Endothelial cell of umbilical vein (primary cell): ENCODE measurements at regions not wholly inside any gene's neighbourhood (a gene's known extent, or its start where the extent isn't known, plus 50 kb on each side); places are given as distances from the start of the nearest gene placed in this dataset.

Experiments
- BruUV-seq: library from RNA; stranded (reverse); fragments of 400-500 nt; replicated peaks from 2 replicates; lab custom pipeline; 2021; lab: Mats Ljungman, UMichigan
- CTCF ChIA-PET: fragments of 300-600, 350-600 bp; sonication (Branson Sonifier 250); formaldehyde crosslinking; loops from one replicate; lab custom pipeline; 2021; ENCODE audit warnings: antibody characterized with exemption, inconsistent platforms; lab: Charles Lee
- POLR2A ChIA-PET: fragments of 300-600, 350-600 bp; sonication (Branson Sonifier 250); formaldehyde crosslinking; loops from one replicate; lab custom pipeline; 2021; ENCODE audit warnings: antibody characterized with exemption, inconsistent platforms; lab: Charles Lee
- DNase-seq: peaks from one replicate; pipeline ENCODE4 v3.0.0-alpha.2; 2011; ENCODE audit warnings: low read depth, low spot score
- FAIRE-seq: peaks from 2 replicates; lab custom pipeline; 2011; peaks lifted over from hg19 to GRCh38; lab: Jason Lieb, UNC
- H2AFZ ChIP-seq: 2 replicates; pipeline ENCODE4 v1.6.0; 2012; ENCODE audit warnings: low read depth, low read length, control low read depth, inconsistent platforms
- H3K27ac ChIP-seq: 2 replicates; pipeline ENCODE4 v1.5.1; 2011; ENCODE audit warnings: low read depth, mild to moderate bottlenecking, control low read depth, low read length, moderate library complexity; ENCODE audit not compliant: insufficient read depth
- H3K27me3 ChIP-seq, 2 experiments: 2 replicates each; pipeline versions ENCODE4 v1.6.0 to v1.6.1; 2011; ENCODE audit warnings: low read length in 2 of 2, mixed read lengths in 1 of 2; ENCODE audit not compliant: control insufficient read depth in 2 of 2, insufficient read depth in 2 of 2
- H3K36me3 ChIP-seq, 2 experiments: 2 replicates in 1 of 2; 3 replicates in 1 of 2; pipeline ENCODE4 v1.5.1; 2011; ENCODE audit warnings: low read length in 2 of 2, mild to moderate bottlenecking in 1 of 2, moderate library complexity in 1 of 2; ENCODE audit not compliant: control insufficient read depth in 2 of 2, insufficient read depth in 2 of 2; ENCODE audit errors: extremely low read depth in 1 of 2
- H3K4me1 ChIP-seq: 3 replicates; pipeline ENCODE4 v1.5.1; 2011; ENCODE audit warnings: mild to moderate bottlenecking, low read length; ENCODE audit not compliant: control insufficient read depth, insufficient read depth; ENCODE audit errors: extremely low read depth
- H3K4me2 ChIP-seq: 2 replicates; pipeline ENCODE4 v1.6.1; 2011; ENCODE audit warnings: low read length, control low read depth, mixed read lengths; ENCODE audit not compliant: insufficient read depth
- H3K4me3 ChIP-seq, 3 experiments: fragments of 200-600 bp in 1 of 3; sonication (generic), shearing (Covaris generic) in 1 of 3; replicated peaks in 1 of 3; 2 replicates each; pipeline ENCODE4 v1.5.1; 2011 to 2016; ENCODE audit warnings: control low read depth in 3 of 3, low read length in 3 of 3, mild to moderate bottlenecking in 2 of 3, inconsistent platforms in 1 of 3, low read depth in 1 of 3, moderate library complexity in 1 of 3; ENCODE audit not compliant: insufficient read depth in 1 of 3
- H3K79me2 ChIP-seq: 2 replicates; pipeline ENCODE4 v1.6.0; 2012; ENCODE audit warnings: low read length, inconsistent platforms; ENCODE audit not compliant: control insufficient read depth, insufficient read depth
- H3K9ac ChIP-seq: replicated peaks from 2 replicates; pipeline ENCODE3; 2011; ENCODE audit warnings: low read length, control low read depth; ENCODE audit not compliant: insufficient read depth; ENCODE audit errors: extremely low read depth
- H3K9me1 ChIP-seq: replicated peaks from 3 replicates; pipeline ENCODE4 v1.6.0; 2011; ENCODE audit warnings: mild to moderate bottlenecking, low read length; ENCODE audit not compliant: control insufficient read depth, insufficient read depth; ENCODE audit errors: extremely low read depth
- H3K9me3 ChIP-seq: replicated peaks from 2 replicates; pipeline ENCODE4 v1.5.1; 2012; ENCODE audit warnings: low read length, inconsistent platforms; ENCODE audit not compliant: control insufficient read depth, insufficient read depth
- H4K20me1 ChIP-seq: replicated peaks from 2 replicates; pipeline ENCODE3; 2011; ENCODE audit warnings: mild to moderate bottlenecking, low read length; ENCODE audit not compliant: control insufficient read depth, insufficient read depth; ENCODE audit errors: extremely low read depth
- CTCF ChIP-seq, 2 donors: IDR thresholded peaks; 1 replicate in 1 of 2; 2 replicates in 1 of 2; pipeline ENCODE4 v1.5.1; 2011; ENCODE audit warnings: low read length in 2 of 2, mild to moderate bottlenecking in 2 of 2, moderate library complexity in 2 of 2, control low read depth in 1 of 2, inconsistent platforms in 1 of 2, low read depth in 1 of 2; ENCODE audit not compliant: insufficient read depth in 1 of 2; ENCODE audit errors: extremely low read depth in 1 of 2
- EZH2 ChIP-seq: IDR thresholded peaks from 2 replicates; pipeline ENCODE4 v1.6.1; 2012; ENCODE audit warnings: borderline replicate concordance, low read depth, mild to moderate bottlenecking, moderate library complexity, low read length, inconsistent platforms; ENCODE audit not compliant: severe bottlenecking
- FOS ChIP-seq: IDR thresholded peaks from 2 replicates; pipeline ENCODE4 v1.6.1; 2011; ENCODE audit warnings: mild to moderate bottlenecking, low read length, moderate library complexity, borderline replicate concordance; ENCODE audit not compliant: insufficient read depth
- GATA2 ChIP-seq: IDR thresholded peaks from 2 replicates; pipeline ENCODE4 v1.7.0; 2011; ENCODE audit warnings: low read depth, mild to moderate bottlenecking, moderate library complexity, mixed read lengths, low read length; ENCODE audit not compliant: insufficient read length, insufficient read depth
- JUN ChIP-seq: IDR thresholded peaks from 2 replicates; pipeline ENCODE4 v1.6.1; 2011; ENCODE audit warnings: borderline replicate concordance, low read depth; ENCODE audit not compliant: insufficient read length, insufficient read depth
- MAX ChIP-seq: IDR thresholded peaks from 2 replicates; pipeline ENCODE4 v1.6.1; 2011; ENCODE audit not compliant: insufficient read depth, insufficient read length
- MYC ChIP-seq: IDR thresholded peaks from one replicate; pipeline ENCODE4 v1.6.1; 2011; ENCODE audit warnings: mild to moderate bottlenecking, low read depth, low read length
- POLR2A ChIP-seq: IDR thresholded peaks from 2 replicates; pipeline ENCODE4 v1.6.1; 2012; ENCODE audit warnings: low read depth, mild to moderate bottlenecking, control low read depth, low read length
- POLR2AphosphoS5 ChIP-seq: IDR thresholded peaks from 2 replicates; pipeline ENCODE4 v1.6.1; 2012; ENCODE audit warnings: low read depth, mild to moderate bottlenecking, control low read depth, low read length, moderate library complexity; ENCODE audit not compliant: insufficient read depth
- dilution Hi-C: fragments of 300-500 bp; cut with MboI; formaldehyde crosslinking; loops from one replicate; pipeline ENCODE4 v1.15.0; 2019; ENCODE audit warnings: low sequenced_read_pairs; ENCODE audit not compliant: extremely low pct_ligation_motif_present
- intact Hi-C: fragments of 100-400 bp; cut with micrococcal nuclease; formaldehyde crosslinking; loops from one replicate; pipeline ENCODE4 v1.10.0; 2022

- no peak overlapping the region for H3K4me3 ChIP-seq
- H3K4me1 ChIP-seq: no peaks in the 10 kb centered on the region
- no peaks in the 10 kb centered on the region for H3K27me3 ChIP-seq
- no peak for TF ChIP-seq FOS
- TF ChIP-seq MAX: no peak
- TF ChIP-seq EZH2: no peak
- TF ChIP-seq MYC: no peak
- TF ChIP-seq GATA2: no peak
- TF ChIP-seq CTCF (IDR thresholded peaks at IDR 0.05; ENCODE audit: extremely low read depth in 1 of 2, insufficient read depth in 1 of 2, low read depth in 1 of 2, low read length in 2 of 2): no peak
- no peak for TF ChIP-seq JUN
- TF ChIP-seq POLR2A: no peak
- TF ChIP-seq POLR2AphosphoS5: no peak
- BruUV-seq: no TSS peak
- no peaks in the 10 kb centered on the region for H3K79me2 ChIP-seq
- ChIA-PET CTCF (no interaction called here), POLR2A (no interaction called here)
- FAIRE-seq (no peak), DNase-seq (no peak)
- no peaks in the 10 kb centered on the region for H3K36me3 ChIP-seq
- H4K20me1 ChIP-seq: no peaks in the 10 kb centered on the region
- no peak overlapping the region for H3K4me2 ChIP-seq
- H3K9ac ChIP-seq: no peak overlapping the region
- intact Hi-C loops (no loop called here), dilution Hi-C loops (no loop called here)
- no peaks in the 10 kb centered on the region for H3K9me3 ChIP-seq
- H2AFZ ChIP-seq: no peak overlapping the region
- no peaks in the 10 kb centered on the region for H3K9me1 ChIP-seq
- no peak overlapping the region for H3K27ac ChIP-seq
Observed at GRCh38 chr15:77746254-77747174, 113.8 kb upstream of the LINGO1 start.
